ENCODE measurements at regions not wholly inside any gene's neighbourhood (a gene's known extent, or its start where the extent isn't known, plus 50 kb on each side); places are given as distances from the start of the nearest gene placed in this dataset.

DNA sequence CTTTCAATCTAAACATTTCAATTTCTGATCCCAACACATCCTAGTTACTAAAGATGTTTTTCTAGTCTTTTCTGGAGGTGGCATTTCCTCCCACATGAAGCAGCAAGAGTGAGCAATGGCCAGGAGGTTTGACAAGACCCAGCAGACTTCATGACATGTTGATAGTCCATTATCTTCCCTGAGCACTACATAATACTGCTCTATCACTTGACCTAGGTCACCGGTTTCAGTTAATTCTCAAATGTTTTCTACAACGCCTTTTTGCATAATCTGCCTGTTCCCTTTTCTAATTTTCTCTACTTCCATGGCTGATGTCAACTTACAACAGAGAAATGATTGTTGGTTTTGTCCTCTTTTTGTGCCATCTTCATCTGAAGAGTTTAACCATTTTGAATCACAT, 62.0 kb upstream of the GPRIN3 start:
- TF ChIP-seq BHLHE40 (IDR thresholded peaks at IDR 0.05; ENCODE audit: borderline replicate concordance), result no peak
- no peak for TF ChIP-seq FOXM1 (IDR thresholded peaks at IDR 0.05; ENCODE audit: borderline replicate concordance)
- no peak for TF ChIP-seq CTBP1 (IDR thresholded peaks at IDR 0.05; ENCODE audit: borderline replicate concordance)
